ENCODE measurements at regions not wholly inside any gene's neighbourhood (a gene's known extent, or its start where the extent isn't known, plus 50 kb on each side); places are given as distances from the start of the nearest gene placed in this dataset.

DNA sequence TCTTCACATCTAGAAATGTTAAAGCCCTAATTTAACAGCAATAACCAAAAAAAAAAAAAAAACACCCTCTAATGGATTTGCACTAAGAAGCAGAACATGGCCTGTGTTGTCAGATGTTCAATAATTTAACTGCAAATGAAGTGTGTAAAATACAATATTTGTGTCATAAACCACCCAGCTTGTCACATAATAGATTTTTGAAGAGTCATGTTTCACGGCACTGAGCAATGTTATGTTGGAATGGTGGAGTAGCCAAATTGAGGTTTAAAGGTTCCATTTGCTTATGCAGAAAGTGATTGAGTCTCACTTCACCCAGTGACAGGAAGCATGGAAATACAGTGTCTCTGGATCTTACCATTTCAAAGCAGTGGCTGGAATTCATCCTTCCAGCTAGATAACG lies 173.2 kb upstream of the XYLT1 start:
- TF ChIP-seq CTCF (IDR thresholded peaks at IDR 0.05) (no peak), POLR2A (IDR thresholded peaks at IDR 0.05) (no peak)
